Panc1 (cell line): ENCODE measurements at regions not wholly inside any gene's neighbourhood (a gene's known extent, or its start where the extent isn't known, plus 50 kb on each side); places are given as distances from the start of the nearest gene placed in this dataset.

Experiments
- ATAC-seq: fragments of 200-7000 bp; cut with Tn5 transposase; 2 replicates; pipeline ENCODE4 v1.9.1; 2020; ENCODE audit warnings: mild to moderate bottlenecking, moderate library complexity
- BruUV-seq: library from RNA; stranded (reverse); fragments of 400-500 nt; replicated peaks from 2 replicates; lab custom pipeline; 2021; lab: Mats Ljungman, UMichigan
- CTCF ChIA-PET: fragments of 300-600 bp; sonication (Branson Sonifier 250); formaldehyde crosslinking; loops from one replicate; lab custom pipeline; 2022; ENCODE audit warnings: antibody characterized with exemption; lab: Charles Lee
- POLR2A ChIA-PET: fragments of 300-600 bp; sonication (Branson Sonifier 250); formaldehyde crosslinking; loops from one replicate; lab custom pipeline; 2022; ENCODE audit warnings: antibody characterized with exemption; lab: Charles Lee
- DNase-seq: peaks from one replicate; pipeline ENCODE4 v3.0.0-alpha.2; 2010; ENCODE audit warnings: low read depth, low spot score
- H3K27ac ChIP-seq: 2 replicates; pipeline ENCODE4 v1.5.1; 2011; ENCODE audit warnings: mild to moderate bottlenecking, low read length, inconsistent platforms
- H3K27me3 ChIP-seq: fragments of 200-500 bp; sonication (Bioruptor generic); 2 replicates; pipeline ENCODE4 v1.6.0; 2014; ENCODE audit warnings: low read length, inconsistent platforms; ENCODE audit not compliant: control insufficient read depth, insufficient read depth
- H3K36me3 ChIP-seq: fragments of 200-500 bp; sonication (Bioruptor generic); 2 replicates; pipeline ENCODE4 v1.5.1; 2014; ENCODE audit warnings: inconsistent platforms, mild to moderate bottlenecking, low read length, moderate library complexity; ENCODE audit not compliant: control insufficient read depth, insufficient read depth
- H3K4me1 ChIP-seq: 2 replicates; pipeline ENCODE4 v1.5.1; 2011; ENCODE audit warnings: inconsistent platforms, mild to moderate bottlenecking, low read length, moderate library complexity; ENCODE audit not compliant: control insufficient read depth, insufficient read depth
- H3K4me3 ChIP-seq, 2 experiments: 2 replicates each; pipeline ENCODE4 v1.5.1; 2011 to 2012; ENCODE audit warnings: low read depth in 2 of 2, low read length in 2 of 2, mild to moderate bottlenecking in 2 of 2, inconsistent platforms in 1 of 2, moderate library complexity in 1 of 2
- H3K9me3 ChIP-seq: fragments of 200-500 bp; sonication (Bioruptor generic); 2 replicates; pipeline ENCODE4 v1.5.1; 2014; ENCODE audit warnings: low read depth, mild to moderate bottlenecking, inconsistent platforms, low read length, moderate library complexity; ENCODE audit not compliant: control insufficient read depth, insufficient read depth
- CTCF ChIP-seq: fragments of 450-650 bp; IDR thresholded peaks from 2 replicates; pipeline ENCODE4 v1.5.1; 2017; ENCODE audit warnings: mild to moderate bottlenecking
- POLR2AphosphoS5 ChIP-seq: IDR thresholded peaks from 2 replicates; pipeline ENCODE4 v1.6.1; 2012; ENCODE audit warnings: mild to moderate bottlenecking, low read depth, low read length, moderate library complexity
- REST ChIP-seq, 2 experiments: IDR thresholded peaks; 2 replicates each; pipeline ENCODE4 v1.6.1; 2011 to 2012; ENCODE audit warnings: low read depth in 2 of 2, control low read depth in 1 of 2, low read length in 1 of 2, mild to moderate bottlenecking in 1 of 2, moderate library complexity in 1 of 2; ENCODE audit not compliant: insufficient read depth in 1 of 2
- SIN3A ChIP-seq: IDR thresholded peaks from 2 replicates; pipeline ENCODE4 v1.6.1; 2012; ENCODE audit warnings: low read depth, mild to moderate bottlenecking, low read length, moderate library complexity, borderline replicate concordance; ENCODE audit not compliant: insufficient read depth
- TCF7L2 ChIP-seq: IDR thresholded peaks from 2 replicates; pipeline ENCODE4 v1.6.1; 2011; ENCODE audit warnings: mild to moderate bottlenecking, low read depth, low read length, inconsistent platforms
- in situ Hi-C: cut with HindIII; loops from 2 replicates; pipeline ENCODE4 v1.10.0; 2016; ENCODE audit warnings: low sequenced_read_pairs, low pct_unique_long_range_greater_than_20kb
- intact Hi-C: fragments of 100-400 bp; cut with micrococcal nuclease; formaldehyde crosslinking; loops from one replicate; pipeline ENCODE4 v1.10.0; 2022; ENCODE audit not compliant: unreplicated experiment

- Histone ChIP-seq H3K27me3 (no peaks in the 10 kb centered on the region), H3K4me3 (no peak overlapping the region), H3K27ac (no peak overlapping the region), H3K36me3 (no peaks in the 10 kb centered on the region), H3K9me3 (no peaks in the 10 kb centered on the region), H3K4me1 (no peaks in the 10 kb centered on the region)
- intact Hi-C loops (no loop called here), in situ Hi-C loops (no loop called here)
- ChIA-PET CTCF (no interaction called here), POLR2A (no interaction called here)
- BruUV-seq: no TSS peak
- DNase-seq (no peak), ATAC-seq (no peak)
- no peak for TF ChIP-seq REST (IDR thresholded peaks at IDR 0.05; ENCODE audit: insufficient read depth in 1 of 2, low read depth in 2 of 2, low read length in 1 of 2)
- no peak for TF ChIP-seq SIN3A
- no peak for TF ChIP-seq CTCF
- no peak for TF ChIP-seq TCF7L2
- no peak for TF ChIP-seq POLR2AphosphoS5
Measured at GRCh38 chr3:145017959-145018358, 1046.3 kb downstream of the DIPK2A start.

- Histone ChIP-seq H3K4me1 (no peaks in the 10 kb centered on the region), H3K9me3 (peaks cover 2% of the 10 kb centered on the region; the same call in 1 of the 2 replicates), H3K36me3 (no peaks in the 10 kb centered on the region), H3K4me3 (no peak overlapping the region), H3K27me3 (no peaks in the 10 kb centered on the region), H3K27ac (no peak overlapping the region)
- intact Hi-C loops: no loop called here
- POLR2A ChIA-PET: no interaction called here
- DNase-seq: no peak
- BruUV-seq: no TSS peak
- in situ Hi-C loops: no loop called here
- TF ChIP-seq REST (IDR thresholded peaks at IDR 0.05; ENCODE audit: insufficient read depth in 1 of 2, low read depth in 2 of 2, low read length in 1 of 2) (no peak), POLR2AphosphoS5 (no peak), SIN3A (no peak), TCF7L2 (no peak), CTCF (no peak)
- no peak for ATAC-seq
- CTCF ChIA-PET: no interaction called here
Measured at GRCh38 chr3:145022447-145022846, 1050.8 kb downstream of the DIPK2A start.
